ENCODE measurements at regions not wholly inside any gene's neighbourhood (a gene's known extent, or its start where the extent isn't known, plus 50 kb on each side); places are given as distances from the start of the nearest gene placed in this dataset.

DNA sequence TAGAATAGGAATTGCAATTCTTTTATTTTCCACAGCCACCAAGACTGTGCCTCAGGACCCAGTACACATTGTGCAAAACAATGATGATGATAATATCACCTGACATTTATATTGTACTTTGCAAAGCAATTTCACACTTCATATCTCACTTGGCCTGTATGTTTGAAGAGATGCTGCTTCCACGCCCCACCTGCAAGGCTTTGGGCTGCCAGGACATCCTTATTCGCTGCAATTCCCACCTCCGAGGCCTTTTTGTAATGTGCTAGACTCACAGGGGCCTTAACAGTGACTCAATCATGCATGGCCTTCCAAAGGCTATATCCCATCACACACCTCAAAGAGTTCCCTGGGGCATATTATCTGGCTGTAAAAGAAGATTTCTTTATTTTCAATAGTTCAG, 200.9 kb downstream of the MYLK4 start:
- H3K4me3 ChIP-seq = no peak overlapping the region
- H3K27ac ChIP-seq = no peak overlapping the region
- no peaks in the 10 kb centered on the region for H3K36me3 ChIP-seq
- TF ChIP-seq EP300 (IDR thresholded peaks at IDR 0.05) (no peak), POLR2A (IDR thresholded peaks at IDR 0.05) (no peak)
- H3K27me3 ChIP-seq = no peaks in the 10 kb centered on the region
- no peak for DNase-seq
- no peaks in the 10 kb centered on the region for H3K9me3 ChIP-seq
- WGBS, 3 donors = 69 to 94% (median 94%) methylated on average over 3 of the region's 3 CpGs
- no peaks in the 10 kb centered on the region for H3K4me1 ChIP-seq (ENCODE audit: insufficient read depth)
- intact Hi-C loops (cut with DNase I) = no loop called here

DNA sequence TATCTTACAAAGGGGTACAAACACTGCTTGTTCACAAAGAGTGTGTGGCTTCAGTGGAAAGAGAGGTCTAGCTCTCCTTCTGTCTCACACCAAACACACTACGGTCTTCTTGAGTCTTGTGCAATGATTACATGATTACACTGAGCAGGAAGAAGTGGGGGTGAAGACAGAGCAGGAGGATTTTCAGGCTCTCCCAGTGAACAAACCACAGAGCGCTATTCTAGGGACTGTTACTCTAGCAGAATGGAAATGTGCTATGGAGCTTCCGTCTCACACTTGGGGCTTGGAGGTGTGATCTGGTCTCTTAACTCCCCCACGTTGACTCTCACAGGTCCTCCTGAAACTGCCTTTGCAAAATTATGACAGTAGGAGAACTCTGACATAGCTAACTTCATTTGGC, 203.4 kb downstream of the MYLK4 start:
- TF ChIP-seq, protein P1, sequence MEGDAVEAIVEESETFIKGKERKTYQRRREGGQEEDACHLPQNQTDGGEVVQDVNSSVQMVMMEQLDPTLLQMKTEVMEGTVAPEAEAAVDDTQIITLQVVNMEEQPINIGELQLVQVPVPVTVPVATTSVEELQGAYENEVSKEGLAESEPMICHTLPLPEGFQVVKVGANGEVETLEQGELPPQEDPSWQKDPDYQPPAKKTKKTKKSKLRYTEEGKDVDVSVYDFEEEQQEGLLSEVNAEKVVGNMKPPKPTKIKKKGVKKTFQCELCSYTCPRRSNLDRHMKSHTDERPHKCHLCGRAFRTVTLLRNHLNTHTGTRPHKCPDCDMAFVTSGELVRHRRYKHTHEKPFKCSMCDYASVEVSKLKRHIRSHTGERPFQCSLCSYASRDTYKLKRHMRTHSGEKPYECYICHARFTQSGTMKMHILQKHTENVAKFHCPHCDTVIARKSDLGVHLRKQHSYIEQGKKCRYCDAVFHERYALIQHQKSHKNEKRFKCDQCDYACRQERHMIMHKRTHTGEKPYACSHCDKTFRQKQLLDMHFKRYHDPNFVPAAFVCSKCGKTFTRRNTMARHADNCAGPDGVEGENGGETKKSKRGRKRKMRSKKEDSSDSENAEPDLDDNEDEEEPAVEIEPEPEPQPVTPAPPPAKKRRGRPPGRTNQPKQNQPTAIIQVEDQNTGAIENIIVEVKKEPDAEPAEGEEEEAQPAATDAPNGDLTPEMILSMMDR (IDR thresholded peaks at IDR 0.05) = no peak
- TF ChIP-seq EP300 (IDR thresholded peaks at IDR 0.05) = no peak
- no peak for TF ChIP-seq POLR2A (IDR thresholded peaks at IDR 0.05)
- H3K4me3 ChIP-seq = no peak overlapping the region
- no peaks in the 10 kb centered on the region for H3K27me3 ChIP-seq
- WGBS, 3 donors = 54 to 57% (median 56%) methylated on average over 4 of the region's 4 CpGs
- H3K9me3 ChIP-seq = no peaks in the 10 kb centered on the region
- no peaks in the 10 kb centered on the region for H3K36me3 ChIP-seq
- H3K4me1 ChIP-seq (ENCODE audit: insufficient read depth) = no peaks in the 10 kb centered on the region
- intact Hi-C loops (cut with DNase I) = no loop called here
- DNase-seq = no peak
- no peak overlapping the region for H3K27ac ChIP-seq

DNA sequence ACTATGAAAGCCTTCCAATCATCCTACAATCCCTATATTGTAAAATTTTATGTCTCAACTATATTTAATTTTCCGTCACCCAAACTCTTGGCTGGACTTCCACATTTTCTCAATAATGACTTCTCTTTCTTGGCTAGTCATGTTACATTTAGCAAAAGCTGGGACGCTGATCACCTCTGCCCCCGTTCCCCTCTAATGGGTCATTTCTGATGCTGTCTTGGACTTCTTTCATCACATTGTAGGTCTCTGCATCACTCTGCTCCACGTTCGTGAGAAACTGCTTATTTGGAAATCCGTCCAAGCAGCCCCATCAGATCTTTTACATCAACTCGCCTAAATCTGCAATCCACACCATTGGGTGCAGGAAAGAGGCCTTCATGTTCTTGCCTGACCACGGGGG, 203.8 kb downstream of the MYLK4 start:
- no peaks in the 10 kb centered on the region for H3K27me3 ChIP-seq
- no peaks in the 10 kb centered on the region for H3K36me3 ChIP-seq
- TF ChIP-seq EP300 (IDR thresholded peaks at IDR 0.05) (no peak), POLR2A (IDR thresholded peaks at IDR 0.05) (no peak)
- TF ChIP-seq, protein P1 (IDR thresholded peaks at IDR 0.05) = no peak
- no peak overlapping the region for H3K4me3 ChIP-seq
- intact Hi-C loops (cut with DNase I) = no loop called here
- H3K9me3 ChIP-seq = no peaks in the 10 kb centered on the region
- WGBS, 3 donors = 87 to 91% (median 89%) methylated on average over 8 of the region's 8 CpGs
- H3K27ac ChIP-seq = no peak overlapping the region
- no peak for DNase-seq
- H3K4me1 ChIP-seq (ENCODE audit: insufficient read depth) = no peaks in the 10 kb centered on the region

DNA sequence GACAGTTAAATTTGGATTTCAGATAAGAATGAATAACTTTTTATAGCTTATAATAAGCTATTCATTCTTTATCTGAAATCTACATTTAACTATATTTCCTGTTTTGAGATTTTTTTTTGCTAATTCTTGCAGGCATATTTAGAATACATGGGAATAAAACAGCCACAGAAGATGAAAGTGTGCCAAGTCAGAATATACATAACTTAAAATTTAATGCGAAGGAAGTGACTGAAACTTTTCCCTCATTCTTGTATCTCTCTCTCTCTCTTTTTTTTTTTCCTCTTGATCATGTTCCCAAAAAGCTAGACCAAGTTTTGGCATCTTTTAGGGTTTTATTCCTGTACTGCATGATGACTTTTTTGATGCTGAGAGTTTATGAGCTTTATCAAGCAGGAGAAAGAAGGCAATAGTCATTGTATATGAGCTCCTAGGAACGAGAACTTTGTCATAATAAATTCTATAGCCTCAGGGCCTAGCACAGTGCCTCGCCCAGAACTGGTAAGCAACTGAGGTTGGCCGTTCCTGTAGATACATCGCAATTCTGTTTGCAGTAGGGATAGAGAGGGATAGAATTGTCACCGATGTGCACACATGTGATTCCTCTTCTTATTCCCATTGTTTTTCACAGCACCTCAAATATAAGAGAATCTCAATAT, 205.2 kb downstream of the MYLK4 start:
- Histone ChIP-seq H3K4me3 (no peak overlapping the region), H3K27me3 (no peaks in the 10 kb centered on the region), H3K4me1 (ENCODE audit: insufficient read depth) (no peaks in the 10 kb centered on the region), H3K9me3 (no peaks in the 10 kb centered on the region), H3K36me3 (no peaks in the 10 kb centered on the region), H3K27ac (no peak overlapping the region)
- no peak for TF ChIP-seq EP300 (IDR thresholded peaks at IDR 0.05)
- no peak for DNase-seq
- intact Hi-C loops (cut with DNase I) = no loop called here
- WGBS, 3 donors = 85 to 89% (median 86%) methylated on average over 6 of the region's 6 CpGs

DNA sequence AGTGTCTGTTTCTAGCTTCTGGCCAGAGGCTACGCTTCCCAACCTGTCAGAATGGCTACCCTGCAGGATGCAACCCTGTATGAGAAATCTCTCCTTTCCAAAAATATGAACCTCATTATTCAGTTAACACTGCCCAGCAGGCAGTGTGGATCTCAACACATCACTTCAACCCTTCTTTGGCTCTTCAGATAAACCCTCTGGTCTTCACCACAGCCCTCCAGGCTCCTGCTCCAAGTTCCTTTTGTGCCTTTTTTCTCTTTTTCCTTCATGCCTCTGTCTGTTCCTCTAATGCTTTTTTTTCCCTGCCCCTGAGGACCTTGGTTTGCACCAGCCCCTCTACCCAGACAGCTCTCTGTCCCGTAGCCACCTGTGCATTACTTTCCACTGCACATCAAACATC, 207.4 kb downstream of the MYLK4 start:
- Histone ChIP-seq H3K4me3 (no peak overlapping the region), H3K27ac (no peak overlapping the region), H3K9me3 (no peaks in the 10 kb centered on the region), H3K4me1 (ENCODE audit: insufficient read depth) (no peaks in the 10 kb centered on the region), H3K36me3 (no peaks in the 10 kb centered on the region), H3K27me3 (no peaks in the 10 kb centered on the region)
- intact Hi-C loops (cut with DNase I) = no loop called here
- 85 to 91% (median 88%) methylated on average over 2 of the region's 2 CpGs for WGBS, 3 donors
- no peak for DNase-seq
- TF ChIP-seq, protein P1 (IDR thresholded peaks at IDR 0.05) = no peak
- no peak for TF ChIP-seq EP300 (IDR thresholded peaks at IDR 0.05)
- no peak for TF ChIP-seq POLR2A (IDR thresholded peaks at IDR 0.05)
